SKM-1 treated with dmso at 0.1 percent for 144 hours (cell line): ENCODE measurements at regions not wholly inside any gene's neighbourhood (a gene's known extent, or its start where the extent isn't known, plus 50 kb on each side); places are given as distances from the start of the nearest gene placed in this dataset.

Source experiments
- DNase-seq: peaks from one replicate; lab custom pipeline; 2025; ENCODE audit not compliant: unreplicated experiment; lab: John Stamatoyannopoulos, UW

DNA sequence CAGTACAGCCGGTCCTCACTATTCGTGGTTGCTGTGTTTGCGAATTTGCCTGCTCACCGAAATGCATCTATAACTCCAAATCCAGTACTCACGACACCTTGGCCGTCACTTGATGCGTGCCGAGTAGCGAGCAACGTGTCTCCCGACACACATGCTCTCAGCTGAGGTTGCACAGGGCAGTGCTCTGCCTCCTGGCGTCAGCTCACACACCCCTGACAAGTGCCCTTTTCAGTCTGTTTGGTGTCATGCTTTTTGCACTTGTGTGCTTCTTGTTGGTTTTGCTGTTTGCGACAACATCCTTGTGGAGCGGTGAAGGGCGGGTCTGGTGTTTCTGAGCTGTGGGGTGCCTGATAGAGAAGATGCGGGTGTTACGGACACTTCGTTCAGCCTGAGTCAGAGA lies 110.4 kb upstream of the RFLNA start:
- DNase-seq = no peak

DNA sequence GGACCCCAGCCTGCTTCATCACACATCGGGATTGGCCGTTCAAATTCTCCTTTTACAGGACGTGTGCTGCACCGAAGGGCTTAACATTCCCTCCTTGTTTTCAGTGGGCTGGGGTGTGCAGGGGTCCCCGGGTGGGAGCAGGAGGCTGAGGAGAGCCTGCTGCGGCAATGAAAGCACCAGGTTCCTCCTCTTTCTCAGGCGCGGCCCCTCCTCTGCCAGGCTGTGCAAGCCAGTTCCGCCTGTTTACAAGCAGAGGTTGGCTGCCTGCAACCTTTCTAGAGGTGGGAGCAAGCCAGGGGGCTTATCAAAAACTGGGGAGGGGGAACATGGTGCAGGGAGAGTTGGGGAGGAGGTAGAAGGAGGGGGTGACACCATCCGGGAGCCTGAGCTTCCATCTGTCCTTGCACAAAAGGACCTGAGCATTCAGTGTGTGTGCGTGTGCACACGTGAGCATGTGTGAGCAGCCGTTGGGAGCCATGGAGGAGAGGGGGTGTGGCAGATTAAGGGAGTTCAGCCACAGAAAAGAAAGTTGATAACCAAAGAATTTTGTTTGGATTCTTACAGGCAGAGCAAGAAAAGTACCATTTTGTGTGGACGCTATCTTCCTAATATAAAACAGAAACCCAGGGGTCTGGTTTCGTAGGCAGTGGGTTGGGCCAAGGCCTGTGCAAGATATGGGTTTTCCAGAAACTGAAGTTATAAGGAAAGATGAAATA lies 108.8 kb upstream of the RFLNA start:
- DNase-seq = no peak

DNA sequence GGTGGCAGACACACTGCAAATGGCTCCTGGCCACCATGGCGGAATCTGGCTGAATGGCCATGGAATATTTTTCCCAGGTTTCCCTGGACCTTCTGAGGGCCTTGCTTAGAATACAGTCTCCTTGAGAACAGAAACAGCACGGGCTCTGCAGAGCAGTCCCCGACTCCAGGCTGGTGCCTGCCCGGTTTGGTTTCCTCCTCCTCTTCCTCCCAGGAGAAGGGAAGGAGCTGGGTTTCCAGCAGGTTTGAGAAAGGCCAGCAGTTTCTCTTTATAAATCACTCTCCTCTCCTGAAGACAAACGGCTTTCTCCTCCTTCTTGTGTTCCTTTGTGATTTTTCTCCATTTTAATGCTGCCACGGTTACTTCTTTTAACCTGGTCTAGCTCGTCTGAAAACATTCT lies 106.8 kb upstream of the RFLNA start:
- DNase-seq = no peak

DNA sequence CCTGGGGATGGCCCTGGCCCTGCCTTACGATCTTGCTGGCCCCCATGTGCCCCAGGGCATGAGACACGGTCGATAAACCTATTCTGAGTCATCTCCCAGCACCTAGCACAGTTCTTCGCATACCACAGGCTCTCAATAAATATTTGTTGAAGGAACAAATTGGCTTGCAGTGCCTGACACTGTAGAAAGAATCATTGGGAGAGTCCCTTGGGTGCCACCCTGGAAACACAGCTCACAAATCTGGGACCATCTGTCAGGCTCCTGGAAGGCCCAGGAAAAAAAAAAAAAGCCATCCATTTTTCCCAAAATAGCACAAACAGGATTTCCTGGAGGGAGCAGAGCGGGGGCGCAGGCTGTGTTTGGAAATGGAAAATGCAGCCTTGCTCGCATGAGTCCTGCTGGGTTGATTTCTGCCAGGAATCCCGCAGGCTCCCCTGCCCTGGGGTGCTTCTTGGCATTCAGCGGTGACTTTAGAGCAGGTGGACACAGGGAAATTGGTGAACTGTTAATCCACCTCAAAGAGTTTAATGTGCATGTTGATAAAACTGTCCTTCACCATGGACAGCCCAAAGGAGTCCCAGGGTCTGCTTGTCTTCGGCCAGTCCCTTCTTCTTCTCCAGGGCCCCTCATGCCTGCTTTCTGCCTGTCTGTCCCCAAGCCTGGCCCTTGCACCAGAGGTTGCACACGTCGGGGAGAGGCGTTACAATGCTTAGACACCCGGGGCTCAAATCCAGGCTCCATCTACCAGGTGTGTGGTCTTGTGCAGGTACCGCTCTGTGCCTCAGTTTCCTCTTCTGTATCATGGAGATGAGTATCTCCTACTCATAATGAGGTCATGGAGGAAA lies 106.1 kb upstream of the RFLNA start:
- no peak for DNase-seq

DNA sequence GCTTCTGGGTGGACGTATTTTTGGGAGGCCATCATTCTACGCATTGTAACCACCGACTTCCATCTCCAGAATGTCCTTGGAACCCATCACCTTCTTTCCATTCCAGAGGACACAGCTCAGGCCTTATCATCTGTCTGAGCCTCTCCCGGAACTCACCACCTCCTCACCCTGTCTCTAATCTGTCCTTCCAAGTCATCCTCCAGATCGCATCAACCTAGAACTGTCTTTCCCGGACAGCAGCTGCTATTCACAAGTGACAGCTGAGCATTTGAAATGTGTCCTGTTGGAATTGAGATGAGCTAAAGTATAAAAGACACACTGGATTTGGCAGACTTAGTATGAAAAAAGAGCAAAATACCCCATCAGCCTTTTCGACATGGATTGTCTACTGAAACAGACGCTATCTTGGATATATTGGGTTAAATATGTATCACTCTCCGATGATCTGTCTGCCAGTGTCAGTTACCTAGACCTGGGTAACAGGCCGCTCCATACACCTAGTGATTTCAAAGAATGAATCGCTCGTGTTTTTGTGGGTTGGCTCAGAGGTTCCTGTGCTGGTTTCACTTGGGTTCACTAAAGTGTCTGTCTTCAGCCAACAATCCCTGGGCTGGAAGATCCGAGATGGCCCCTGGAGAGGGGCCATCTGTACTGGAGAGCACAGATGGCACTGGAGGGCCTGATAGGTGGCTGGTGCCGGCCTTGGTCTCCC lies 104.4 kb upstream of the RFLNA start:
- DNase-seq = no peak

DNA sequence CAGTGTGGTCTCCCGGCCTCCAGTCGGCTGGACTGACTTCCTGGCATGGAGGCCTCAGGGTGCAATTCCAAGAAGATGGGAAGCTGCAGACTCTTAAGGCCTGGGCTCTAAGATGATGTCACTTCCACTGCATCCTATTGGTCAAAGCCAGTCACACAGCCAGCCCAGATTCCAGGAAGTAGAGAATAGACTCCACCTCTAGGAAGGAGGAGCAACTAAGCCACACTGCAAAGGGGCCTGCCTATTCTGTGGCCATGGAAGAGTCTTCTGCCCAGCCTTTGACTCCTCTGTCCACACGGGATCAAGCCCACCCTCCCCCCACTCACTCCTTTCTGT lies 103.9 kb upstream of the RFLNA start:
- no peak for DNase-seq

DNA sequence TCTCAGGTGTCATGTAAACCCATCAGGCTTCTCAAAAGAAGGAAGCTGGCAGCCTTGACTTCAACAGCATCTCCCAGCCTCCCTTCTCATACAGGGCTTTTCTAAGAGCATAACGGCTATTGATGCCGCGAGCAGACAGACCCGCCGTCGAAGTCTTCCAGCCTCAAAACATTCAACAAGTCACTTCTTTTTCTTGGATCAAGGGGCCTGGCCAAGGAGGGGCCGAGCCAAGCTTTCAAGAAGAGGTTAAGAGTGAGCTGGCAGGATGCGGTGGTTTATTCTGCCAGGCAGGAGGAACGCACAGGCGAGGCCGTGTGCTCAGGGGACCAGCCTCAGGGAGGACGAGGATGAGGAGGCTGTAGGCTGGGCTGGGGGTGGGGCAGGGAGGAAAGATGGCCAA lies 102.9 kb upstream of the RFLNA start:
- no peak for DNase-seq

DNA sequence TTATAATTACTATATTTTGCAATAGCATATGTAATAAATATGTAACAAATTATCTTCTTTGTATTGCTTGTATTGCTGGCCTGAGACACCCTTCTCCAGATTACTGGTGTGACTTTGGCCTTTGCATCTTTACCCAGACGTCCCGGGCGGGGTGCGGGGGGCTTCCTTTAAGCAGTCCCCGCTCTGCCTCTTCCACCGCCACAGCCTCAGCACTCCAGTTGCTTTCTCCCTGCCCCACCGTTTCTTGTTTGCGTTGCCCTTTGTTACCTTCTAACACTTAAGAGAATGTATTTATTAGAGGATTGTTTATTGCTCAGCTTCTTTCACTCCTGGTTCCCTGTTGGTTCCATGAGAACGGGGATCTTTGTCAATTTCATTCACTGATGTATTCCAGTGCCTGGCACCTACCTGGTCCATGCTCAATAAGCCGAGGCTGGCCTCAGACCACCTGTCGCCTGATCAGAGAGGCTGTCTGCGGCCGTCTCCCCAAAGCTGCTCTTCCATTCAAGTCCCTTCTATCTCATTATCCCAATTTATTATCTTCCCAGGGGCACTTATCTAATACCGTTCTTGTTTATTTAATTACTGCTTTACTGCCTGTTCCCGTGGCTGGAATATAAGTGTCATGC lies 100.5 kb upstream of the RFLNA start:
- no peak for DNase-seq

DNA sequence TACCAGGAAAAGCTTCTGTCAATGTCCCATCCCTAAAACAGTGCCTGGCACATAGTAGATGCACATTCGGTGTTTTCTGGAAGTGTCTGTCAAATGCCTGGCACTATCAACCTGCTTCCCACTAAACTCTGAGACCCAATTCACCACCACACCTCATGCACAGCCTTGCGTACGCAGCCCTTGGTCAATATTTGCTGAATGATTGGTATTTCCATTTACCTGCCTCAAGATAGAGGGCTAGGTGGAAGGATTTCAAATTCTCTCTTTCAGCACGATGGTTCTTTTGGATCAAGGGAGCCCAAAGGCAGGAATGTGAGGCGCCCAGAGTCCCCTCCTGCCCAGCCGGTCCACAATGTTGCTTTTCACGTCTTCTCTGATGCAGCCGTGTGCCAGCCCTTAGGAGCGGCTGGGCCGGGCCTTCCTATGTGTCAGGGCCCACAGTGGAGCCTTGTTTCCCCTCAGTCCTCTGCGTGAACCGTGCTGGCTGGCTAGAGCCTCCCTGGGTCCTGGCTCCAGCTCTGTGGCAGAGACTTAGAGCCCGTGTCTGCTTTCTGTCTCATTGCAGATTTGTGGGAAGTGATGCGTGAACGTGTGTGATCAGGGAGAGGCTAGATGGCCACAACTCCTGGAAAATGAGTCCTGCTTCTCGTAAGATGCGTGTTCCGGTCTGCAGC lies 99.9 kb upstream of the RFLNA start:
- no peak for DNase-seq

DNA sequence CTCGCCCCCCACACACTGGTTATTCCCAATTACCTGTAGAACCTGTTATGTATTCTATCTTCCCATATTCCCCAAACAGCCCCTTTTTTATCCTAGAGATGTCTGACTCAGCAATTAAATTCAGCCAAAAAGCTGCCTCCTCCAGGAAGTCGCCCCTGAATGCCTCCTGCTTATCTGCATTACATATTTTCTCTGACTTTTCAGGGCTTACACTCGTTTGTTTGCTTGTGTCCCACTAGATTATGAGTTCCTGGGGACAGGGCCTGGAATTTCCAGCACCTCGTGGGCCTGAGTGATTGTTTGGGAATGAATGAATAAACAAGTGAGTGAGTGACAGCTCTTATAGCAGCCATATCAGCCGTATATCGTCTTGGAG lies 99.3 kb upstream of the RFLNA start:
- DNase-seq = no peak

DNA sequence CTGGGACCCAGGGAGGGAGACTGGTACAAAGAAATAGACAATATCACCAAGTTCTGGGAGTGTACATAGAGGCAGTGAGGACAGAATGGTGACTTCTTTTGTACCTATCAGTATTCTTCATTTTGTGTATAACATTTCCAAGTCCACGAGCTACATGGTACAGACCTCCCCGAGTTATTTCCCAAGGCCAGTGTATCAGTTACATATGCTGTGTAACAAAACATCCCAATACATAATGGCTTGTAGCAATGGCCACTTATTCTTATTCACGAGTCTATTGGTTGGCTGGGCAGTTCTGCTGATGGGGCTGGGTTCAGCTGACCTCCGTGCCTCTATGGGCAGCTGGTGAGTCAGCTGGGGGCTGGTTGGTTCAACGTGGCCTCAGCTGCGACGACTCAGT lies 98.7 kb upstream of the RFLNA start:
- DNase-seq = no peak

DNA sequence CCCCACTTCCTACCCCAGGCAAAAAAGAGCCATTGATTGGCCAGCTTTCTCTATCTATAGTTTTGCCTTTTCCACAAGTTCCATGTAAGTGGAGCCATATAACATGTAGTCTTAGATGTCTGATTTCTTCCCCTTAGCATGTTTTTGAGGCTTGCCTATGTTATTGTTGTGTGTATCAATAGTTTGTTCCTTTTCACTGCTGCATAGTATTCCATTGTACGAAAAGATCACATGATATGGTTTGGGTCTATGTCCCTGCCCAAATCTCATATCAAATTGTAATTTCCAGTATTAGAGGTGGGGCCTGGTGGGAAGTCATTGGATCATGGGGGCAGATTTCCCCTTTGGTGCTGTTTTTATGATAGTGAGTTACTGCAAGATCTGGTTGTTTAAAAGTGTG lies 93.6 kb upstream of the RFLNA start:
- DNase-seq = no peak

DNA sequence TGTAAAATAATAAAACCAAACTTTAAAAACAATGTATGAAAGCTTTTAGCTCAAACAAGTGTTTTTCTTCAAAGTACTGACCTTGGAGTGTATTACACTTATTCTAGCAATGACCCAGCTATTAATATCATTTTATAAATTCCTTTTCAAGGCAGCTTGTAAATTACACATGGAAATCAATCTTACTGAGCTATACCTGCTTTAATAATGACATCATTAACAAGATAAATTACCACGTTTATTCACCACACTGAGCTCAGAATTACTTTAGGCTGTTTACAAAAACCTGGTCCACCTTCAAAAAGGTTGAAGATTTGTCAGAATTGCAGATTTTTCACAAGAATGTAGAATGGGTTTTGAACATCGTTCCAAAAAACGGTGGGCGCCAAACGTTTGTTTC lies 91.7 kb upstream of the RFLNA start:
- no peak for DNase-seq

DNA sequence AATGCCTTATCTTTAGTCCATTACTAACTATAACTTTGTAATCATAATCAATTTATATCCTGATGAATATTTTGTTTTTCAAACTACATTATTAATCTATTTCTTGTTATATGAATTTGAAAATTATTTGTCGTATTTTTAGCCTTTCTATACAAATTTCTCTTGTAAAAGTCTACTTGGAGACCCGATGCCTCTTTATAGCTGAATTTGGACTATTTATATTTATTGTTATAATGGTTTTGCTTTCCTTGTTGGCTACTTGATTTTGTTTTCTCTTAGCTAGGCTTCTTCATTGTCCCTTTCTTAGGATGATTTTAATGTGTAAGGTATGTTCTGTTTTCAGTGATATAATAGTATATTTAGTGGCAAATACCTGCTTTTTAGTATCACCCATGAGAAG lies 89.5 kb upstream of the RFLNA start:
- DNase-seq = no peak

DNA sequence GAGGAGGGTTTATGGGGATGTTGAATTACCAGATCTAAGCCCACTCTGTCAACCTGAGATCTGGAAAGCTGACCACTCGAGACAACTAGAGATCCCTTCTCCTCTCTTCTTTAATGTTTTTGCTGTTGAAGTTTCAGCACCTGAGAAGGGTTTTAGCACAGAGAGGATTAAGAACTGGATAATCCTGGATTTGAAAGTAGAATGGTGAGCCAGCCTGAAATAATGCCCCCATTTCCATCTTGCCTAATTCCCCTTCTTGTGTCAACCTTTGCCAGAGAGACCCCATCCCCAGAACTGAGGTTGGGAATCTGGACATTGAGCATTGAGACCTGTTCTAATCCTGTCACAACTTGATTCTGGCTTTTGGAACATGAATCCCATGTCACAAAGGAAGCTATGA lies 87.8 kb upstream of the RFLNA start:
- DNase-seq = no peak

DNA sequence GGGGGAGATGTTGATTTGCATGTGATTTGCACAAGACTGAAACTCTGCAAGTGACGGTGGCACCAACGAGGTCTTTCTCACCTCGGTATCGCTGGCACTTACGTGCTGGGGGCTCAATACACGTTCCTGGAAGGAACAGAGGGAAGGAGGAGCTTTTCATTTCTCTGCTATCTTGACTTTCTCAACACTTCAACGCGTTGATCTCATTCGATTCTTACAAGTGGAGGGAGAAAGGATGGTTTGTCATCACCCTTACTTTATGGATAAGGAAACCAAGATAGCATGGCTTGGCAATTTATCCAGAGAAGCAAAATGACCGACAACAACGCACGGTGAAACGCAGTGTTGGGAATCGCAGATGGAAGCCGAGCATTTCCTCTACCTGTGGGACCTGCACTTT lies 87.3 kb upstream of the RFLNA start:
- DNase-seq = no peak

DNA sequence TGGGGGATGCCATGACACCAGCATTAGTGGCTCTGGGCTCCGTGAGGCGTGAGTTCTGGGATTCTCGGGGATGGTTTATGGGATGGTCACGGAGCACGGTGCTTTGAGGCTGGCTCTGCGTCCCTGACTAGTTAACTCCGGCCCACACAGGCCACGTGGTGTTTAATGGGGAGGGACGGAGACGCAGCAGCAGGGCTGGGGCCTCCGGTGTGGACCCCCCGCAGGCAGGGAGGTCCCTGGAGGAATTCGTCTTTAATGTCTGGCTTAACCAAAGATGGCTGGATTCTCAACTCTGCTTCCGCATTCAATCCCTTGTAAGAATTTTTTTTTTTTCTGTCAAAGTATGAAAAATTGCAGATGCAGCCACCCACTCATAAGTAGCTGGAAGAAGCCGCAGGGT lies 86.4 kb upstream of the RFLNA start:
- no peak for DNase-seq

DNA sequence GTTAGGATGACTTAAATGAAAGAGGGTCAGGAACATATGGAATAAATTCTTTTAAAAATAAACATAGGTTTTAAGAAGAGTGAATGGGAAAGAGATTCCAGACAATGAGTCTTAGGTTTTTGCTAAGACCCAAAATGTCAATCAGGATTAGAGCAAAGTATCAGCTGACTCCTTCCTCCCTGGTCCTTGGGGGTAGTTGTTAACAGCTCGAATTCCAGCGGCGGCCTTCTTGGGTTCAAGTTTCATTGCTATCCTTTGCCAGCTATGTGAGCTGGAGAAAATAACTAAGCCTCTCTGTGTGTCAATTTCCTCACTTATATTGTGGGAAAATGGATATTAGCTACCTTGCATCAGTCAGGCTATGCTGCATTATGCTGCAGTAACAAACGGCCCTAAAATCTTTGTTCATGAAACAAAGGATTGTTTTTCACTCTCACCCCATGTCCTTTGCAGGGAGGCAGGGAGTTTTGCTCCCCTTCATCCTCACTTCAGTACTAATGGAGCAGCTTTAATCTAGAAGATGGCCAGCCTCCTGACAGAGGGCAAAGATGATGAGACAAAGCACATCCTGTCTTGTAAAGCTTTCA lies 83.8 kb upstream of the RFLNA start:
- DNase-seq = no peak

DNA sequence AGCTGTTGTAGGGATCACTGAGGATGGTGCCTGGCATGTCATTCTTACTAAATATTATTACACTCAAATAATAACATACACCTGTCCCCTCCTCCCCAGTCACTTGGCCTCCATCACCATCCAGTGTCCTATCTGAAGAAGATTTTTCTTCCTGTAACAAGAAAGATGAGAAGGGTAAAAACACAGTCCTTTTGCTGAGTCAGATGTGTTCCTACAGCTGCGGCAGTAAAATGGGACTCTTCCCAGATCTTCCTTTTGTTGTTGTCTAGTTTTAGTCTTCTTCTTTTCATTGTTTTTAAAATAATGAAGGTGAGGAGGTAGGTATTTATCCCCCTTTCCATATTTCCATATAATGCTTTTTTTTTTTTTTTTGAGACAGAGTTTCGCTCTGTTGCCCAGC lies 83.1 kb upstream of the RFLNA start:
- no peak for DNase-seq

DNA sequence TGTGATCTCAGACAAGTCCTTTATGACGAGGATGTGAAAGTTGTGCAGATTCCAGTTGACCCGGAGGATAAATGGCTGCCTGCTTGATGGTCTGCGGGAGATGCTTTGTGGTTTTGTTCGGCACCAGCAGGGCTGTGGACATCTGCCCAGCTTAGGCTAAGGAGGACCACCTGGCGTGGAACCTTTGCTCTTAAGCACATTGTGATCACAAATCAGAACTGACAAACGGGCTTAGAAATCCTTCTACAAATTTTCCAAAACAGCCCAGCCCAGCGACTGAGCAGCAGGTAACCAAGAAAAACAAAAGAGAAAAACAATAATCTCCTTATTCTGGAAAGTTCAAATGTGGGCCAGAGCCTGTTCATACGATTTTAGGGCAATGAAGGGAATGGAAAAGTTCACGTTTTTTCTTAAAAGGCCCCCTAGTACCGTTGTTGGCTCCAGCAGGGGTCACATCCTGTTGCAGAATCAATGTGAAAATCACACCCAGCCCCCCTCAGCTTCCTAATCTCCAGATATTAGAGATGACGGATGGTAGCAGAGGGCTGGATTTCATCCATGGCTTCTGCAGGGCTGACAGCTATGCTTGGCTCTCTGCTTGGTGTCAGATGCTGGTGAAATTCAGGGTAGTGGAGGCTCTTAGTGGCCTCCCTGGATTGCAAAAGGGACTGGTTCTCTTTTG lies 81.1 kb upstream of the RFLNA start:
- DNase-seq = no peak
